LNCaP clone FGC (cell line): ENCODE measurements at regions not wholly inside any gene's neighbourhood (a gene's known extent, or its start where the extent isn't known, plus 50 kb on each side); places are given as distances from the start of the nearest gene placed in this dataset.
A peak's percentile ranks its signal among the peaks of the same experiment; 100 is the strongest.

ENCODE experiments used
- DNase-seq: peaks from one replicate; pipeline ENCODE4 v3.0.0-alpha.2; 2011; ENCODE audit warnings: low read depth
- H3K4me3 ChIP-seq: 2 replicates; pipeline ENCODE4 v1.5.1; 2011; ENCODE audit warnings: mild to moderate bottlenecking, low read depth, low read length, control low read depth
- TF ChIP-seq, protein P1 (sequence below): IDR thresholded peaks from 2 replicates; pipeline ENCODE4 v1.5.1; 2012; ENCODE audit warnings: mild to moderate bottlenecking; ENCODE audit not compliant: control insufficient read depth, insufficient read depth; ENCODE audit errors: extremely low read depth

DNA sequence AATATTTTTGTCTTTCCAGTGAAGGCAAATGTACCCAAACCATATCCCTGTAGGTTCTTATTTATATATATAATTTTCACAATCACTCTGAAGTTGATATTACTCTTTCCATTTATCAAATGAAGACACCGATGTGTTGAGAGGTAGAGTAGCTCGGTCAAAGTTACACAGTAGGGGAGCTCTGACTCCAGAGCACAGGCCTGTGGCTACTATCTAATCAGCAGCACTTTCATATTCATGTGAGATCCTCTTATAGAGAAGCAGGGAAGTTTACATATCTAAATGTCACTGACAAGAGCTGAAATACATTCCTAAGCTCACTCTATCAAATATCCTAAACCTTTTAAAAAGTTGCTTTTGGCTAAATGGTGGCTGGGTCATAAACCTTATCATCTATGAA, 241.1 kb upstream of the B3GALT2 start:
- no peak overlapping the region for H3K4me3 ChIP-seq
- no peak for DNase-seq
- TF ChIP-seq, protein P1, sequence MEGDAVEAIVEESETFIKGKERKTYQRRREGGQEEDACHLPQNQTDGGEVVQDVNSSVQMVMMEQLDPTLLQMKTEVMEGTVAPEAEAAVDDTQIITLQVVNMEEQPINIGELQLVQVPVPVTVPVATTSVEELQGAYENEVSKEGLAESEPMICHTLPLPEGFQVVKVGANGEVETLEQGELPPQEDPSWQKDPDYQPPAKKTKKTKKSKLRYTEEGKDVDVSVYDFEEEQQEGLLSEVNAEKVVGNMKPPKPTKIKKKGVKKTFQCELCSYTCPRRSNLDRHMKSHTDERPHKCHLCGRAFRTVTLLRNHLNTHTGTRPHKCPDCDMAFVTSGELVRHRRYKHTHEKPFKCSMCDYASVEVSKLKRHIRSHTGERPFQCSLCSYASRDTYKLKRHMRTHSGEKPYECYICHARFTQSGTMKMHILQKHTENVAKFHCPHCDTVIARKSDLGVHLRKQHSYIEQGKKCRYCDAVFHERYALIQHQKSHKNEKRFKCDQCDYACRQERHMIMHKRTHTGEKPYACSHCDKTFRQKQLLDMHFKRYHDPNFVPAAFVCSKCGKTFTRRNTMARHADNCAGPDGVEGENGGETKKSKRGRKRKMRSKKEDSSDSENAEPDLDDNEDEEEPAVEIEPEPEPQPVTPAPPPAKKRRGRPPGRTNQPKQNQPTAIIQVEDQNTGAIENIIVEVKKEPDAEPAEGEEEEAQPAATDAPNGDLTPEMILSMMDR: no peak

DNA sequence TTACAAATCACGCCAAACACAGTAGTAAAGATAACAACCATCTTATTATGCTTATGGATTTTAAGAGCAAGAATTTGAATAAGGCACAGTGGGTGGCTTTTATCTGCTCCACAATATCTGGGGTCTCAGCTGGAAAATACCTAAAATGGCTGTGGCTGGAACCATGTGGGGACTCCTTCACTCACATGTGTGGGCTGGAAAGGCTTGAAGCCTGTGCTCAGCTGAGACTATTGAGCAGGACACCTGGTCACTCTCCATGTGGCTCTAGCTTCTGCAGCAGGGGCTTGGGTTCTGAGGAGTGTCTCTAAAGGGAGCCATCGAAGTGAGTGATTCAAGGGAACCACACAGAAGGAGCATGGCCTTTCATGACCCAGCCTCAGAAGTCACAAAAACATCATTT, 239.6 kb upstream of the B3GALT2 start:
- TF ChIP-seq, protein P1: no peak
- no peak for DNase-seq

DNA sequence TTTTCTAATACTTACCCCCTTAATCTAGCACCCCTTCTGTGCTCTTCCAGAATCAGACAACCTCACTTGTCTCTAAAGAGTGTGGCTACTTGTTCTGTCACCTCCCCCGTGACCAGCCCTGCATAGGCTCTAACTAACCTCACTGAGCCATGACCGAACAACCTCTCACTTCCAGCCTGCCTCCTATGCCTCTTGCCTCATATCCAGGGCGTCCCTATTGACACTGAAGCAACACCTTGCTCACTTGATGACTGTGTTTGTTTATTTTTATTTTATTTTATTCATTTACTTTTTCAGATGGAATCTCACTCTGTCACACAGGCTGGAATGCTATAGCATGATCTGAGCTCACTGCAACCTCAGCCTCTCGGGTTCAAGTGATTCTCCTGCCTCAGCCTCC, 235.1 kb upstream of the B3GALT2 start:
- DNase-seq: no peak
- TF ChIP-seq, protein P1: no peak

More for the DNA sequence above, 239.6 kb upstream of the B3GALT2 start:
- no peak overlapping the region for H3K4me3 ChIP-seq

DNA sequence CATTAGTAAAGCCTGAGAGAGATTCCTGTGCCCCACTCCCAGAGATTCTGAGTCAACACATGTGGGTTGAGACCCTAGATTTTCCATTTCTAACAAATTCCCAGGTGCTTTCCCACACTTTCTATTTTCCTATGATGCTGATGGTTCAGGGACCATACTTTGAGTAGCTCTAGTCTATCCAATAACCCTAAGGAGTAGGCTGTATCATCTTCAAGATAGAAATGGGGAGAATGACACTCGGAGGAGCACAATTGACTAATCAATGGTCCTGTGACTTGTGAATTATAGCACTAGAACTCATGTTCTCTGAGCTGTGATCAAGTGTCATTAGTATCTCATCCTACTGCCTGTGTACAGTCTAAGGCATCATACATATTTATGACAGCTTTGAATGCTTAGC, 232.9 kb upstream of the B3GALT2 start:
- no peak overlapping the region for H3K4me3 ChIP-seq
- TF ChIP-seq, protein P1: no peak
- DNase-seq: no peak

More for the DNA sequence above, 235.1 kb upstream of the B3GALT2 start:
- no peak overlapping the region for H3K4me3 ChIP-seq

DNA sequence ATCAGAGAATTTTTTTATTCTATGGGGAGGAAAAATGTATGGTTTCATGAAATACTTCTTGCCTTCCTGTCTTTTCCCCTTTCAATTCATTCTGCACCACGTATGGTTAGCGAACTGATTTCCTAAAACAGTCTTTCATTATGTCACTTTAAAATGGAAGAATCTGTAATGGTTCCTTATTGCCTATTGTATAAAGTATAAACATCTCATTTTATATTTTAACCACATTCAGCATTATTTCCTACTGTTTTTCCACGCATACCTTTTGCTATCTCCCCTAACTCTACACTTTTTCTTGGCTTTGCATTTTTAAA, 232.3 kb upstream of the B3GALT2 start:
- H3K4me3 ChIP-seq: 0 out of 2 replicates have a peak overlapping the region, but pooled peaks have one; percentile 10
- no peak for DNase-seq
- TF ChIP-seq, protein P1: no peak

DNA sequence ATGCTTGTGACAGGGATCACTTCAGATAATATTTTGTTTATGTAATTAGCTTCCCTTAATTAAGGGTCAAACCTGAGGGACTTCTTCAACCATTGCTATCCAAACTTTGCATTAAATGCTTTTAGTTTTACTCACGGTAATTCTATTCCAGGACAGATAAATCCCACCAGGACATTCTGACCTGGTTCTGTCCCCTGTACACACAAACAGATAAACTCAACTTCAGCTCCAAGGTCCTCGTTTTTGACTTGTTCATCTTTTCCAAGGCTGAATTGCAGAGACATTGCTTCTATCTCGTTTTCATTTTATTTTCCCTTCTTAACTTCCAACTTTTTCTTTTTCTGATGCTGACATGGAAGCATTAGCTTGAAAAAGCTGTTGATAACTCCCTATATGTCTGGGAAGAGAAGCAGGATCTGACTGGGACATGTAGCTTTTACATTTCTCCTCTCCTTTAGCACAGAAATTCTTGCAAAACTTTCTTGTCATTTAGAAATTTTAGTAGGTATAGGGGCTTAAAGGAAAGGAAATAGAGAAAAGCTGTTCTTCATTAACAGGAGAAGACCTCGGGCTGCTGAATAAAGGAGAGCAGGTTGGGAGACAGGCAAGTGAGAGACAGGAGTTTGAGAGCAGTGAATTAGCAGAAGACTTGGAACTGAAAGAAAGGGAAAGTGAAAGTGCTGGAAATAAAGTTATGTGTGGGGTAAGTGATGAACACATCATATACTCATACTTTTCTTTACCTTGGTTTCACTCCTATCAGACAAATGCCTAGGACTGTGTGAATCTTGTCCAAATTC, 231.7 kb upstream of the B3GALT2 start:
- TF ChIP-seq, protein P1: no peak
- no peak for DNase-seq
- H3K4me3 ChIP-seq: 0 out of 2 replicates have a peak overlapping the region, but pooled peaks have one; percentile 10

DNA sequence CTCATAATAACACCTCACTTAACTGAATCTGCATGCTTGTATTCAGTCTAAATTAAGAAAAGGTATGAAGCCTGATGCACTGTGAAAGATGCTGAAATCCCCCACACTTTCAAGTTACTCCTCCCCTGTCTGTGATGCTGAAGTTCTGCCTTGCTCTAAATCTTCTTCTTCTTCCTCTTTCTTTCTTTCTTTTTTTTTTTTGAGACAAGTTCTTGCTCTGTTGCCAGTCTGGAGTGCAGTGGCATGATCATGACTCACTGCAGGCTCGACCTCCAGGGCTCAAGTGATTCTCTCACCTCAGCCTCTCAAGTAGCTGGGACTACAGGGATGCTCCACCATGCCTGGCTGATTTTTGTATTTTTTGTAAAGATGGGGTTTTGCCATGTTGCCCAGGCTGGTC, 231.0 kb upstream of the B3GALT2 start:
- TF ChIP-seq, protein P1: no peak
- no peak overlapping the region for H3K4me3 ChIP-seq
- DNase-seq: no peak
